ENCODE measurements at regions not wholly inside any gene's neighbourhood (a gene's known extent, or its start where the extent isn't known, plus 50 kb on each side); places are given as distances from the start of the nearest gene placed in this dataset.

DNA sequence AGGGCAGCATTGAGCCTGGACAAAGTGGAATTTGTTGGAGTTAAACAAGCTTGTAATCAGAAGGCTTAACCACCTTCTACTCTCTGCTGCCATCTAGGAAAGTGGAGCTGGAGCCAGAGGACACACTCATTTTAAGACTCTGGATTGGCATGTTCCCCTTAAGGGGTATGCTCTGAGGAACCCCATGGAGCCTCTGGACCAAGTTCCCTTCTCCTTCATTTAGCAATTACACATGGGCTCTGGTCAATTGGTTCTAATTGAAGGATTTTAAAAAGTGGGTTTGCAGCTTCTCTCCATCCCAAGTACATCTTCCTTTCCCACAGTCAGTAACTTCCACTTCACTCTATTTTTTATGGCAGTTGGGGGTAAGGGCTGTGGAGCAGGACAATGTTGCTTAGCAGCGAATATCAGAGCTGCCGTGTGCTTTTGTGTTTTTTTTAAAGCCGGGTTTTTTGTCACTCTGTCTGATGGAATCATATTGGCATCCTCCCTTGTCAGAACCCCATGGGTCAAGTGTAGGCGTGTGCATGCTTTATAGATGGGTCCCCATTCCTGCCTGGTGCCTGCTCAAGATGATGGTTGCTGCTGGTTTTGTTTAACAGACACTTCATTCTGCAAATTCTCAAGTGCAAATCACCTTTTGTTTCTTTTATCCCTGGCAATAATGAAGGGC is 330.7 kb upstream of the ADAMTSL1 start:
- Histone ChIP-seq H3K36me3 (ENCODE audit: low read depth) (no peaks in the 10 kb centered on the region), H3K4me3 (ENCODE audit: severe bottlenecking) (no peak overlapping the region), H3K9me3 (ENCODE audit: severe bottlenecking) (no peaks in the 10 kb centered on the region), H3K27ac (ENCODE audit: poor library complexity, severe bottlenecking) (no peak overlapping the region), H3K27me3 (ENCODE audit: insufficient read depth, poor library complexity, severe bottlenecking) (no peaks in the 10 kb centered on the region), H3K4me1 (ENCODE audit: insufficient read depth, poor library complexity, severe bottlenecking) (no peaks in the 10 kb centered on the region)
- DNase-seq (ENCODE audit: low spot score) (no peak), ATAC-seq (ENCODE audit: low read depth) (no peak)
- TF ChIP-seq, protein P1, sequence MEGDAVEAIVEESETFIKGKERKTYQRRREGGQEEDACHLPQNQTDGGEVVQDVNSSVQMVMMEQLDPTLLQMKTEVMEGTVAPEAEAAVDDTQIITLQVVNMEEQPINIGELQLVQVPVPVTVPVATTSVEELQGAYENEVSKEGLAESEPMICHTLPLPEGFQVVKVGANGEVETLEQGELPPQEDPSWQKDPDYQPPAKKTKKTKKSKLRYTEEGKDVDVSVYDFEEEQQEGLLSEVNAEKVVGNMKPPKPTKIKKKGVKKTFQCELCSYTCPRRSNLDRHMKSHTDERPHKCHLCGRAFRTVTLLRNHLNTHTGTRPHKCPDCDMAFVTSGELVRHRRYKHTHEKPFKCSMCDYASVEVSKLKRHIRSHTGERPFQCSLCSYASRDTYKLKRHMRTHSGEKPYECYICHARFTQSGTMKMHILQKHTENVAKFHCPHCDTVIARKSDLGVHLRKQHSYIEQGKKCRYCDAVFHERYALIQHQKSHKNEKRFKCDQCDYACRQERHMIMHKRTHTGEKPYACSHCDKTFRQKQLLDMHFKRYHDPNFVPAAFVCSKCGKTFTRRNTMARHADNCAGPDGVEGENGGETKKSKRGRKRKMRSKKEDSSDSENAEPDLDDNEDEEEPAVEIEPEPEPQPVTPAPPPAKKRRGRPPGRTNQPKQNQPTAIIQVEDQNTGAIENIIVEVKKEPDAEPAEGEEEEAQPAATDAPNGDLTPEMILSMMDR (IDR thresholded peaks at IDR 0.05; ENCODE audit: poor library complexity, severe bottlenecking), result peak; percentile 22

DNA sequence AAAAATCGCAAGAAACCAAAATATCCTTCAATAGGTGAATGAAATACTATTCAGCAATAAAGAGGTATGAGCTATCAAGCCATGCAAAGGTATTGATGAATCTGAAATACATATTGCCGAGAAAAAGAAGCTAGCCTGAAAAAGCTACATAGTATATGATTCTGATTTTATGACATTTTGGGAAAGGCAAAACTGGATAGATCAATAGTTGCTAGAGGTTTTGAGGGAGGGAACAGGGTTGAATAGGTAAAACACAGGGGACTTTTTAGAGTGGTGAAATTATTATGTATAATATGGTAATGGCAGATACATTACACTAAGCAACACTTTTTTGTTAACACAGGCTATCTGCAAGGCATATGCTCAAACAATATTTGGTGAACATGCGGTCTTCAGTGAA is 327.6 kb upstream of the ADAMTSL1 start:
- Histone ChIP-seq H3K36me3 (ENCODE audit: low read depth) (no peaks in the 10 kb centered on the region), H3K4me3 (ENCODE audit: severe bottlenecking) (no peak overlapping the region), H3K4me1 (ENCODE audit: insufficient read depth, poor library complexity, severe bottlenecking) (no peaks in the 10 kb centered on the region), H3K27ac (ENCODE audit: poor library complexity, severe bottlenecking) (no peak overlapping the region), H3K9me3 (ENCODE audit: severe bottlenecking) (no peaks in the 10 kb centered on the region), H3K27me3 (ENCODE audit: insufficient read depth, poor library complexity, severe bottlenecking) (no peaks in the 10 kb centered on the region)
- no peak for DNase-seq (ENCODE audit: low spot score)
- TF ChIP-seq, protein P1 (IDR thresholded peaks at IDR 0.05; ENCODE audit: poor library complexity, severe bottlenecking), result no peak
- ATAC-seq (ENCODE audit: low read depth), result no peak

GRCh38 chr9:18149471-18150011 is 324.4 kb upstream of the ADAMTSL1 start:
- ATAC-seq (ENCODE audit: low read depth) (no peak), DNase-seq (ENCODE audit: low spot score) (no peak)
- TF ChIP-seq, protein P1 (IDR thresholded peaks at IDR 0.05; ENCODE audit: poor library complexity, severe bottlenecking), result no peak
- Histone ChIP-seq H3K4me1 (ENCODE audit: insufficient read depth, poor library complexity, severe bottlenecking) (no peaks in the 10 kb centered on the region), H3K4me3 (ENCODE audit: severe bottlenecking) (no peak overlapping the region), H3K36me3 (ENCODE audit: low read depth) (no peaks in the 10 kb centered on the region), H3K9me3 (ENCODE audit: severe bottlenecking) (no peaks in the 10 kb centered on the region), H3K27me3 (ENCODE audit: insufficient read depth, poor library complexity, severe bottlenecking) (no peaks in the 10 kb centered on the region), H3K27ac (ENCODE audit: poor library complexity, severe bottlenecking) (no peak overlapping the region)

GRCh38 chr9:18154661-18155060 is 319.3 kb upstream of the ADAMTSL1 start:
- no peaks in the 10 kb centered on the region for H3K4me1 ChIP-seq (ENCODE audit: insufficient read depth, poor library complexity, severe bottlenecking)
- TF ChIP-seq, protein P1 (IDR thresholded peaks at IDR 0.05; ENCODE audit: poor library complexity, severe bottlenecking), result no peak
- no peaks in the 10 kb centered on the region for H3K36me3 ChIP-seq (ENCODE audit: low read depth)
- H3K27me3 ChIP-seq (ENCODE audit: insufficient read depth, poor library complexity, severe bottlenecking), result no peaks in the 10 kb centered on the region
- H3K4me3 ChIP-seq (ENCODE audit: severe bottlenecking), result no peak overlapping the region
- H3K9me3 ChIP-seq (ENCODE audit: severe bottlenecking), result no peaks in the 10 kb centered on the region
- ATAC-seq (ENCODE audit: low read depth) (no peak), DNase-seq (ENCODE audit: low spot score) (no peak)
- H3K27ac ChIP-seq (ENCODE audit: poor library complexity, severe bottlenecking), result no peak overlapping the region

GRCh38 chr9:18159254-18159653 is 314.7 kb upstream of the ADAMTSL1 start:
- Histone ChIP-seq H3K9me3 (ENCODE audit: severe bottlenecking) (no peaks in the 10 kb centered on the region), H3K27ac (ENCODE audit: poor library complexity, severe bottlenecking) (no peak overlapping the region), H3K4me1 (ENCODE audit: insufficient read depth, poor library complexity, severe bottlenecking) (no peaks in the 10 kb centered on the region), H3K36me3 (ENCODE audit: low read depth) (no peaks in the 10 kb centered on the region), H3K27me3 (ENCODE audit: insufficient read depth, poor library complexity, severe bottlenecking) (no peaks in the 10 kb centered on the region), H3K4me3 (ENCODE audit: severe bottlenecking) (no peak overlapping the region)
- ATAC-seq (ENCODE audit: low read depth) (no peak), DNase-seq (ENCODE audit: low spot score) (no peak)
- TF ChIP-seq, protein P1 (IDR thresholded peaks at IDR 0.05; ENCODE audit: poor library complexity, severe bottlenecking), result no peak

Measured in RWPE2 (cell line).